ENCODE measurements at regions not wholly inside any gene's neighbourhood (a gene's known extent, or its start where the extent isn't known, plus 50 kb on each side); places are given as distances from the start of the nearest gene placed in this dataset.

DNA sequence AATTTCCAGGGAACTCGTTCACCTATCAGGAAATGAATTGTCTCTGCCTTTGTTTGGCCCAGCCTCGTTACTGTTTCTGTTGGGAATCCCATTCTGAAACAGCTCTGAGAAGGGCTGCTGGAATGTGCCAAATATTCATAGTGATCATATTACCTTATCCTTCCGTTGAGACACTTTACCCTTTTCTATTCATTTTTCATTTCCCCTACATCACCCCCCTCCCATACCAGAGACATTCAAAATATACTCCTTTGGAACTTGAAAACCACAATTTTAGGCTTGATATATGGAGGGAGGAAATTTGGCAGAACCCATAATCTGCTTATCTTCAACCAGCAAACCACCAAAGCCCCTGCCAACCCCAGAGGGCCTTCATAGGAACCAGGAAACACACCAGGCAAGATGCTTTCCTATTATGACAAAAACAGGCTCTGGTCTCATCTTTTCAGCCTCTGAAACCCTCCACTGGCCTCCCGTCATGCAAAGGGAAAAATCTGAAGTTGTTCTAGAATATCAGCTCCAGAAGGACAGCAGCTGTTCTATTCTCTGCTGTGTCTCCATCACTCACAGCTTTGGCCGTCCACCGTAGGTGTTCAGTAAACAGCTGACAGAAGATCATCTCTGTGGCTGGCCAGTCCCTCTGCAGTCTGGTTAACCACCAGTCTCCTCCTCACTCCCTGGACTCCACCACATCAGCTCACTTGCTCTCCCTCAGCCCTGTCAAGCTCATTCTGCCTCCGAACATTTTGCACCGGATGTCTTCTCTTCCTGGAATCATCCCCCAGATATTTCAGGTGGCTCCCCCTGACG lies 217.2 kb upstream of the WWC1 start:
- TF ChIP-seq, protein P1, sequence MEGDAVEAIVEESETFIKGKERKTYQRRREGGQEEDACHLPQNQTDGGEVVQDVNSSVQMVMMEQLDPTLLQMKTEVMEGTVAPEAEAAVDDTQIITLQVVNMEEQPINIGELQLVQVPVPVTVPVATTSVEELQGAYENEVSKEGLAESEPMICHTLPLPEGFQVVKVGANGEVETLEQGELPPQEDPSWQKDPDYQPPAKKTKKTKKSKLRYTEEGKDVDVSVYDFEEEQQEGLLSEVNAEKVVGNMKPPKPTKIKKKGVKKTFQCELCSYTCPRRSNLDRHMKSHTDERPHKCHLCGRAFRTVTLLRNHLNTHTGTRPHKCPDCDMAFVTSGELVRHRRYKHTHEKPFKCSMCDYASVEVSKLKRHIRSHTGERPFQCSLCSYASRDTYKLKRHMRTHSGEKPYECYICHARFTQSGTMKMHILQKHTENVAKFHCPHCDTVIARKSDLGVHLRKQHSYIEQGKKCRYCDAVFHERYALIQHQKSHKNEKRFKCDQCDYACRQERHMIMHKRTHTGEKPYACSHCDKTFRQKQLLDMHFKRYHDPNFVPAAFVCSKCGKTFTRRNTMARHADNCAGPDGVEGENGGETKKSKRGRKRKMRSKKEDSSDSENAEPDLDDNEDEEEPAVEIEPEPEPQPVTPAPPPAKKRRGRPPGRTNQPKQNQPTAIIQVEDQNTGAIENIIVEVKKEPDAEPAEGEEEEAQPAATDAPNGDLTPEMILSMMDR (IDR thresholded peaks at IDR 0.05; ENCODE audit: insufficient read depth, low read length, poor library complexity, severe bottlenecking): no peak
- H3K27me3 ChIP-seq (replicated peaks; ENCODE audit: control insufficient read depth, insufficient read depth, low read length): no peaks in the 10 kb centered on the region; the same call in 1 of the 2 replicates
- no peak for DNase-seq (ENCODE audit: extremely low read depth, insufficient read length)
- no peak overlapping the region for H3K4me3 ChIP-seq (replicated peaks; ENCODE audit: low read depth, low read length)
- H3K36me3 ChIP-seq (ENCODE audit: control insufficient read depth, insufficient read depth, low read length): no peaks in the 10 kb centered on the region

DNA sequence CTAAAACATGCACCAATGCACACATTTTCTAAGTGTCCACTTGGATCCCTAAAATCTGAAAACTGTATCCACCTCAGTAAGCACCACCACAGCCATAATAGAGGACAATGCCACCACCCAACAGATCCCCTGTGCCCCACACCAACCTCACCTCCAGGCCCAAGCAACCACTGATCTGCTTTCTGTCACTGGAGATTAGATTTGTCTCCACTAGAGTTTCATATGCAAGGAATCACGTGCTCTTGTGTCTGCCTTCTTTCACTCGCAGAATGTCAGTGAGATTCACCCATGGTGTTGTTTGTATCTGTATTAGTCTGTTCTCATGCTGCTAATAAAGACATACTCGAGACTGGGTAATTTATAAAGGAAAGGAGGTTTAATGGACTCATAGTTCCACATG lies 216.1 kb upstream of the WWC1 start:
- H3K27me3 ChIP-seq (replicated peaks; ENCODE audit: control insufficient read depth, insufficient read depth, low read length): no peaks in the 10 kb centered on the region; the same call in 1 of the 2 replicates
- DNase-seq (ENCODE audit: extremely low read depth, insufficient read length): no peak
- H3K4me3 ChIP-seq (replicated peaks; ENCODE audit: low read depth, low read length): no peak overlapping the region
- no peaks in the 10 kb centered on the region for H3K36me3 ChIP-seq (ENCODE audit: control insufficient read depth, insufficient read depth, low read length)
- TF ChIP-seq, protein P1 (IDR thresholded peaks at IDR 0.05; ENCODE audit: insufficient read depth, low read length, poor library complexity, severe bottlenecking): no peak

DNA sequence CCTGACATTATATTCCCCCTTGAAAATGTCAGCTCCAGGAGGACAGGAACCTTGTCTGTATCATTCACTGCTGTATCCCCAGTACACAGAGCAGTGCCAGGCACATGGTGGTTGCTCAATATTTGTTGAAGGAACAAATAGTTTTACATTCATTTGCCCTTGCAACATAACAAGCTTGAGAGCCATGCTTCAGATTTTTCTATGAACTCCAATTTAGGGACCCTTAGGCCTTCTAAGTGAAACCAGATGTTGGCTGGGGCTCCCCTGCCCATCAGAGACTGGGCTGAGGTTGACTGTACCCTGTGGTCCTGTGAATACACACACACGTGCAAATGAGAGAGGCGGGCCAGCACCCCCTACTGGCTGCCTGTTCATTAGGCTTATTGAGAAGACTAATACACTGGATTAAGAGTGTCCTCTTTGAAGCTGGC lies 214.9 kb upstream of the WWC1 start:
- Histone ChIP-seq H3K36me3 (ENCODE audit: control insufficient read depth, insufficient read depth, low read length) (no peaks in the 10 kb centered on the region), H3K27me3 (replicated peaks; ENCODE audit: control insufficient read depth, insufficient read depth, low read length) (no peaks in the 10 kb centered on the region; the same call in 1 of the 2 replicates), H3K4me3 (replicated peaks; ENCODE audit: low read depth, low read length) (no peak overlapping the region)
- no peak for DNase-seq (ENCODE audit: extremely low read depth, insufficient read length)
- TF ChIP-seq, protein P1 (IDR thresholded peaks at IDR 0.05; ENCODE audit: insufficient read depth, low read length, poor library complexity, severe bottlenecking): peak; percentile 60

DNA sequence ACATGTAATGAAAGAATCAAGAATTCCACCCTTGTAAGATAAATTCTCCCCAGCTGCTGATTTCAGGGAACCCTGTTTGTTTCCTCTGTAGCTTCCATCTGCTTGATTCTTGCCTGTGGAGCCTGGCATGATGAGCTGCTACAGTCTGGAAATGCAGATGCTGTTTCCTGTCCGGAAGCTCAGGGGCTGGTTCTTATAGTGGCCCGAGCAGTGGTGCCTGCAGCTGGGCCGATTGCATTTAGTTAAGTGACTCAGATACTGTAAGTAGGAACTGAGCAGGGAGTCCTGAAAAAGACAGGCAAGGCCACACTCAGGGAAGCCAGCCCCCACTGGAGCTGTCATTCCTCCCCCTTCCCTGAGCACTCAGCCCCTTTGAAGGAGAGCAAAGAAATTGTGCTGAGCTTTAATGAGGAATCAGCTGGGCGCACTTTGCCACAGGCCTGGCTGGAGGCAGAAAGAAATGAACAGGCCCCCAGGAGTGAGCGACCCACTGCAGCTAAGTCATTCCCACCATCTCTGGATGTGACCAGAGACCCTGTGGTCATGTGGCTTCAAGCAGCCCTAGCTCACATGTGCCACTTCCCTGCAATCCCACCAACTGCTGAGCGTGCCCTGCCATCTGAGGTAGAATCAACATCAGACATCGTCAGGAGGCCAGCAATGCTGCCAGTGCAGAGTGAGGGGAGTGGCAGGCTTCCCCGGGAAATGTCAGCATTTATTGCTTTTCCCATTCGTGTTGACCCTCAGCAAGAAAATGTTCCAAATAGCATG lies 206.0 kb upstream of the WWC1 start:
- TF ChIP-seq, protein P1 (IDR thresholded peaks at IDR 0.05; ENCODE audit: insufficient read depth, low read length, poor library complexity, severe bottlenecking): no peak
- H3K36me3 ChIP-seq (ENCODE audit: control insufficient read depth, insufficient read depth, low read length): no peaks in the 10 kb centered on the region
- H3K27me3 ChIP-seq (replicated peaks; ENCODE audit: control insufficient read depth, insufficient read depth, low read length): peaks cover under 1% of the 10 kb centered on the region; the same call in 1 of the 2 replicates
- no peak for DNase-seq (ENCODE audit: extremely low read depth, insufficient read length)
- no peak overlapping the region for H3K4me3 ChIP-seq (replicated peaks; ENCODE audit: low read depth, low read length)

DNA sequence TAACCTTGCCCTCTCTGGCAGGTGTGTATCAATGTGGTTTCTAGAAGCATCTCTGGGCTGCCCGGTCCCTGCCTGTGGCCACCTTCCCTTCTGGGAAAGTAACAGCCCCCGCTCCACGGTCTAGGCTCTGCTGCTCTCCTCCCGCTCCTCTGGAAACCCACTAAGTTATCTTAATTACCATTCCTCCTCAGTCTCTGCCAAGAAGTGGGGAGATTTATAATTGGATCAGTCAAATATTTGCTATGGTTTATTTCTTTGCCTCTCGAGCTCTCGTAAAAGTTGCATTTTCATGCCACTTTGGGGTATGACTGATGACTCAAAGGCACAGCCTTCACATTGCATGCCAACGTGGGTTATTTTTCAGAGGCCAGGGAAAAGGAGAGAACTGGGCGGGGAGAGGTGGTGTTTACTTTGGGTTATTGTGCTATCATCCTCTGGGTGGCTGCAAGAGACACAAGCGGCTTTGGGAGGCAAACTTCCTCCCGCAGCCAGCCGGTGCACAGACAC lies 205.3 kb upstream of the WWC1 start:
- TF ChIP-seq, protein P1 (IDR thresholded peaks at IDR 0.05; ENCODE audit: insufficient read depth, low read length, poor library complexity, severe bottlenecking): no peak
- Histone ChIP-seq H3K4me3 (replicated peaks; ENCODE audit: low read depth, low read length) (no peak overlapping the region), H3K27me3 (replicated peaks; ENCODE audit: control insufficient read depth, insufficient read depth, low read length) (peaks cover 1% of the 10 kb centered on the region; the same call in 1 of the 2 replicates), H3K36me3 (ENCODE audit: control insufficient read depth, insufficient read depth, low read length) (no peaks in the 10 kb centered on the region)
- no peak for DNase-seq (ENCODE audit: extremely low read depth, insufficient read length)
